Peyer's patch (tissue), 4 donors: ENCODE measurements at regions not wholly inside any gene's neighbourhood (a gene's known extent, or its start where the extent isn't known, plus 50 kb on each side); places are given as distances from the start of the nearest gene placed in this dataset.

Source experiments
- POLR2A ChIP-seq, 2 donors: fragments of 450-650 bp; IDR thresholded peaks; one replicate each; pipeline ENCODE4 v1.5.1; 2017; ENCODE audit warnings: antibody characterized with exemption in 2 of 2, mild to moderate bottlenecking in 2 of 2, moderate library complexity in 2 of 2
- TF ChIP-seq, protein P1 (sequence below), 6 experiments: fragments of 450-650 bp in 4 of 6; fragments of 200-600 bp in 2 of 6; sonication (generic) in 1 of 6; IDR thresholded peaks; one replicate each; pipeline ENCODE4 v1.5.1; 2017 to 2019; ENCODE audit warnings: antibody characterized with exemption in 6 of 6, mild to moderate bottlenecking in 3 of 6, moderate library complexity in 1 of 6

DNA sequence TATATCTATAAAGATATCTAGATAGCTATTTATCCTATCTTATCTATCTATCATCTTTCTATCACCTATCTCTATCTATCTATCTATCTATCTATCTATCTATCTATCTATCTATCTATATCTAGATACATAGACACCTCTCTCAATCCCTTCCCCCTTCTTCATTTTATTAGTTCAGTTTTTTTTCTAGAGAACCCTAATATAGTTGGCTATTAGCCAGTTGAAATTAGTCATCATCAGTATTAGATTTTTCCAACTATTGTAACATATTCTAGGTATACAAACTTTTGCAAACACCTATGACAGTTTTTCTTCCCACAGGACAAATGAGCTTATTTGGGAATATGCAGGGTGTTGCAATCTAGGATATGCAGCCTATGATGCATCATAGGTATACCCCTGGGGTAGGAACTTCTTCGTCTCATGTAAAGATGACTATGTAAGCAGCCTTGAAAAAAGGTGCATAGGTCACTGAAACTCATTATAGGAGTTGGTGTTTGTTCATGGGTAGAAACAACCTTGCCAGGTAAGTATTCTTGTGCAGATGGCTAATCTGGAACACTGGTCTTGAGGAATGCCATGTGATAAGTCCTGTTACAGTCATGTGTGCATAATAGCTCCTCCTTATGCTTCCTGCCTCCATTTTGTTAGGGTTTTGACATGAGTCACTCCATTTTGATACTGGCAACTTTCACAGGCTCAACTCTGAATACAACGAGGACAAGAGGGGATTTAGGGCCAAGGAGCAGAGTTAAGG is 160.7 kb upstream of the ZSWIM2 start:
- TF ChIP-seq, protein P1, sequence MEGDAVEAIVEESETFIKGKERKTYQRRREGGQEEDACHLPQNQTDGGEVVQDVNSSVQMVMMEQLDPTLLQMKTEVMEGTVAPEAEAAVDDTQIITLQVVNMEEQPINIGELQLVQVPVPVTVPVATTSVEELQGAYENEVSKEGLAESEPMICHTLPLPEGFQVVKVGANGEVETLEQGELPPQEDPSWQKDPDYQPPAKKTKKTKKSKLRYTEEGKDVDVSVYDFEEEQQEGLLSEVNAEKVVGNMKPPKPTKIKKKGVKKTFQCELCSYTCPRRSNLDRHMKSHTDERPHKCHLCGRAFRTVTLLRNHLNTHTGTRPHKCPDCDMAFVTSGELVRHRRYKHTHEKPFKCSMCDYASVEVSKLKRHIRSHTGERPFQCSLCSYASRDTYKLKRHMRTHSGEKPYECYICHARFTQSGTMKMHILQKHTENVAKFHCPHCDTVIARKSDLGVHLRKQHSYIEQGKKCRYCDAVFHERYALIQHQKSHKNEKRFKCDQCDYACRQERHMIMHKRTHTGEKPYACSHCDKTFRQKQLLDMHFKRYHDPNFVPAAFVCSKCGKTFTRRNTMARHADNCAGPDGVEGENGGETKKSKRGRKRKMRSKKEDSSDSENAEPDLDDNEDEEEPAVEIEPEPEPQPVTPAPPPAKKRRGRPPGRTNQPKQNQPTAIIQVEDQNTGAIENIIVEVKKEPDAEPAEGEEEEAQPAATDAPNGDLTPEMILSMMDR (IDR thresholded peaks at IDR 0.05), result no peak
- no peak for TF ChIP-seq POLR2A (IDR thresholded peaks at IDR 0.05)
